ENCODE measurements at regions not wholly inside any gene's neighbourhood (a gene's known extent, or its start where the extent isn't known, plus 50 kb on each side); places are given as distances from the start of the nearest gene placed in this dataset.

- no peak for TF ChIP-seq ASH2L (IDR thresholded peaks at IDR 0.05; ENCODE audit: borderline replicate concordance, low read depth)
These were observed 90.6 kb downstream of the CRYGS start (continued) for GRCh38 chr3:186453531-186453930.

GRCh38 chr3:186452517-186452916, 90.5 kb upstream of the DGKG start:
- SMC1A ChIA-PET (ENCODE audit: uncharacterized antibody, unreplicated experiment) = interaction anchor here (1.3 kb wide), 1 partner anchor 87 kb away, joined by 7 read pairs; no protein-coding TSS in a partner anchor
- Histone ChIP-seq H3K79me2 (ENCODE audit: control insufficient read depth, insufficient read depth, low read length) (no peaks in the 10 kb centered on the region), H3K36me3 (ENCODE audit: control insufficient read depth in 2 of 2, insufficient read depth in 2 of 2, low read length in 1 of 2) (no peaks in the 10 kb centered on the region), H3K9me3 (replicated peaks; ENCODE audit: control insufficient read depth, insufficient read depth, low read length) (no peaks in the 10 kb centered on the region), H3K4me1 (ENCODE audit: control insufficient read depth, insufficient read depth, low read length) (no peaks in the 10 kb centered on the region), H2AFZ (ENCODE audit: control insufficient read depth, low read depth, low read length) (no peak overlapping the region), H3K9ac (ENCODE audit: control insufficient read depth, insufficient read depth, low read length) (no peak overlapping the region), H3K4me3 (no peak overlapping the region), H3K4me2 (ENCODE audit: control insufficient read depth, insufficient read depth) (no peak overlapping the region), H3K27ac (ENCODE audit: control insufficient read depth, insufficient read depth) (no peak overlapping the region), H4K20me1 (ENCODE audit: control insufficient read depth, insufficient read depth) (no peaks in the 10 kb centered on the region), H3K27me3 (replicated peaks in 1 of 2; ENCODE audit: control insufficient read depth in 2 of 2, insufficient read depth in 2 of 2, low read length in 1 of 2) (peaks cover 0 to 2% of the 10 kb centered on the region in 2 experiments; a peak in 1 of 4 replicates)
- CTCF ChIA-PET = no interaction called here
- TF ChIP-seq ZNF274 (IDR thresholded peaks at IDR 0.05; ENCODE audit: insufficient read depth, insufficient read length) (no peak), MTA2 (IDR thresholded peaks at IDR 0.05; ENCODE audit: low read depth) (no peak), EED (IDR thresholded peaks at IDR 0.05; ENCODE audit: low read depth) (no peak), E2F4 (IDR thresholded peaks at IDR 0.05; ENCODE audit: low read depth, low read length) (no peak), RB1 (IDR thresholded peaks at IDR 0.05; ENCODE audit: borderline replicate concordance) (no peak), TBL1XR1 (IDR thresholded peaks at IDR 0.05; ENCODE audit: low read depth, low read length) (no peak), PBX3 (IDR thresholded peaks at IDR 0.05; ENCODE audit: insufficient replicate concordance, low read depth, low read length) (no peak), ZSCAN29 (IDR thresholded peaks at IDR 0.05) (no peak), IRF5 (IDR thresholded peaks at IDR 0.05; ENCODE audit: borderline replicate concordance) (no peak), SMAD1 (IDR thresholded peaks at IDR 0.05; ENCODE audit: low read depth, partially characterized antibody) (no peak)
- DNase-seq (ENCODE audit: low read depth, low spot score) (no peak), ATAC-seq (no peak), FAIRE-seq (no peak)
- POLR2A ChIA-PET = no interaction called here
- BruUV-seq (replicated peaks) = no TSS peak
- intact Hi-C loops (cut with micrococcal nuclease; ENCODE audit: unreplicated experiment) = no loop called here
- RAD21 ChIA-PET (ENCODE audit: unreplicated experiment) = no interaction called here
- WGBS (ENCODE audit: insufficient coverage, insufficient replicate concordance, low lambda C conversion rate, missing lambda C conversion rate) = 64% methylated on average over 8 of the region's 8 CpGs
- in situ Hi-C loops (cut with MboI) = no loop called here
